Neural cell (in vitro differentiated cells): ENCODE measurements at regions not wholly inside any gene's neighbourhood (a gene's known extent, or its start where the extent isn't known, plus 50 kb on each side); places are given as distances from the start of the nearest gene placed in this dataset.

Source experiments
- H2AFZ ChIP-seq: fragments of 200-600, 300-800 bp; sonication (generic), shearing (Covaris generic); 2 replicates; pipeline ENCODE4 v1.6.0; 2014; ENCODE audit warnings: low read depth, mild to moderate bottlenecking, antibody characterized with exemption, low read length, moderate library complexity
- H3F3A ChIP-seq: fragments of 200-600 bp; shearing (Covaris generic); 2 replicates; pipeline ENCODE4 v1.6.1; 2016; ENCODE audit warnings: mild to moderate bottlenecking, moderate library complexity, mixed read lengths, antibody characterized with exemption, low read length; ENCODE audit not compliant: insufficient read depth, poor library complexity, severe bottlenecking
- H3K27ac ChIP-seq: fragments of 200-600, 300-800 bp; sonication (generic), shearing (Covaris generic); 2 replicates; pipeline ENCODE4 v1.5.1; 2014; ENCODE audit warnings: mild to moderate bottlenecking, low read length, moderate library complexity
- H3K27me3 ChIP-seq: fragments of 300-800, 200-600 bp; sonication (generic), shearing (Covaris generic); 2 replicates; pipeline ENCODE4 v1.6.0; 2014; ENCODE audit warnings: mild to moderate bottlenecking, low read depth, low read length, moderate library complexity; ENCODE audit not compliant: insufficient read depth
- H3K36me3 ChIP-seq: fragments of 300-800, 200-600 bp; sonication (generic), shearing (Covaris generic); 2 replicates; pipeline ENCODE4 v1.5.1; 2014; ENCODE audit warnings: mild to moderate bottlenecking, antibody characterized with exemption, low read length, moderate library complexity; ENCODE audit not compliant: insufficient read depth
- H3K4me2 ChIP-seq: fragments of 300-800, 200-600 bp; sonication (generic), shearing (Covaris generic); 2 replicates; pipeline ENCODE4 v1.6.0; 2014; ENCODE audit warnings: mild to moderate bottlenecking, low read length
- H3K4me3 ChIP-seq: fragments of 300-800, 200-600 bp; sonication (generic), shearing (Covaris generic); 2 replicates; pipeline ENCODE4 v1.5.1; 2014; ENCODE audit warnings: mild to moderate bottlenecking, low read length, moderate library complexity
- H3K79me2 ChIP-seq: fragments of 200-600 bp; shearing (Covaris generic); replicated peaks from 2 replicates; pipeline ENCODE4 v1.6.0; 2014; ENCODE audit warnings: mild to moderate bottlenecking, low read length, moderate library complexity; ENCODE audit not compliant: insufficient read depth
- H3K9ac ChIP-seq: fragments of 300-800, 200-600 bp; sonication (generic), shearing (Covaris generic); 2 replicates; pipeline ENCODE4 v1.6.1; 2016; ENCODE audit warnings: mild to moderate bottlenecking, low read length, mixed read lengths
- H3K9me2 ChIP-seq: fragments of 200-600 bp; shearing (Covaris generic); 2 replicates; pipeline ENCODE4 v1.6.1; 2016; ENCODE audit warnings: mild to moderate bottlenecking, low read length, mixed read lengths; ENCODE audit not compliant: insufficient read depth
- H3K9me3 ChIP-seq: fragments of 200-600, 300-800 bp; sonication (generic), shearing (Covaris generic); 2 replicates; pipeline ENCODE4 v1.6.1; 2016; ENCODE audit warnings: mild to moderate bottlenecking, mixed run types, low read length, moderate library complexity, mixed read lengths
- H4K20me1 ChIP-seq: fragments of 200-600 bp; shearing (Covaris generic); 2 replicates; pipeline ENCODE4 v1.6.1; 2016; ENCODE audit warnings: mild to moderate bottlenecking, mixed run types; ENCODE audit not compliant: insufficient read depth
- CTCF ChIP-seq: fragments of 450-650 bp; IDR thresholded peaks from 2 replicates; pipeline ENCODE4 v1.5.1; 2014; ENCODE audit warnings: antibody characterized with exemption, mild to moderate bottlenecking, moderate library complexity; ENCODE audit not compliant: poor library complexity, severe bottlenecking
- EP300 ChIP-seq: fragments of 450-650 bp; conservative IDR thresholded peaks from 2 replicates; pipeline ENCODE4 v1.6.1; 2014; ENCODE audit warnings: antibody characterized with exemption, mild to moderate bottlenecking, moderate library complexity; ENCODE audit not compliant: poor library complexity, severe bottlenecking
- EZH2 ChIP-seq: fragments of 200-600, 300-800 bp; shearing (Covaris generic), sonication (generic); IDR thresholded peaks from 2 replicates; pipeline ENCODE4 v1.6.1; 2014; ENCODE audit warnings: antibody characterized with exemption, low read length, borderline replicate concordance, mild to moderate bottlenecking; ENCODE audit not compliant: insufficient read depth, poor library complexity, severe bottlenecking
- MXI1 ChIP-seq: fragments of 450-650 bp; conservative IDR thresholded peaks from 2 replicates; pipeline ENCODE4 v1.6.1; 2014; ENCODE audit warnings: antibody characterized with exemption, mild to moderate bottlenecking; ENCODE audit not compliant: poor library complexity, severe bottlenecking
- POLR2AphosphoS5 ChIP-seq: IDR thresholded peaks from 2 replicates; pipeline ENCODE4 v1.6.1; 2012
- RAD21 ChIP-seq: fragments of 450-650 bp; conservative IDR thresholded peaks from 2 replicates; pipeline ENCODE4 v1.6.1; 2014; ENCODE audit warnings: antibody characterized with exemption, mild to moderate bottlenecking, moderate library complexity
- REST ChIP-seq: IDR thresholded peaks from 2 replicates; pipeline ENCODE4 v1.6.1; 2012; ENCODE audit warnings: borderline replicate concordance
- SMC3 ChIP-seq: fragments of 450-650 bp; conservative IDR thresholded peaks from 2 replicates; pipeline ENCODE4 v1.6.1; 2014; ENCODE audit warnings: antibody characterized with exemption, mild to moderate bottlenecking, moderate library complexity; ENCODE audit not compliant: poor library complexity
- TAF1 ChIP-seq: IDR thresholded peaks from 2 replicates; pipeline ENCODE4 v1.6.1; 2012; ENCODE audit warnings: low read depth

- TF ChIP-seq EP300, result no peak
- no peak for TF ChIP-seq RAD21
These were observed 135.3 kb upstream of the LYPLAL1 start (continued) for GRCh38 chr1:219038398-219038797.

- no peak overlapping the region for H2AFZ ChIP-seq
- no peaks in the 10 kb centered on the region for H4K20me1 ChIP-seq
- no peaks in the 10 kb centered on the region for H3K36me3 ChIP-seq
- TF ChIP-seq CTCF (no peak), MXI1 (no peak), EZH2 (no peak), TAF1 (no peak), SMC3 (no peak), POLR2AphosphoS5 (no peak), REST (no peak), RAD21 (no peak), EP300 (no peak)
- no peaks in the 10 kb centered on the region for H3F3A ChIP-seq
- no peaks in the 10 kb centered on the region for H3K9me2 ChIP-seq
- no peak overlapping the region for H3K9ac ChIP-seq
- no peak overlapping the region for H3K4me3 ChIP-seq
- H3K4me2 ChIP-seq, result no peak overlapping the region
- no peak overlapping the region for H3K27ac ChIP-seq
- no peaks in the 10 kb centered on the region for H3K27me3 ChIP-seq
- H3K79me2 ChIP-seq, result no peaks in the 10 kb centered on the region
- no peaks in the 10 kb centered on the region for H3K9me3 ChIP-seq
These were observed 134.5 kb upstream of the LYPLAL1 start for GRCh38 chr1:219039017-219039681.

- H4K20me1 ChIP-seq, result no peaks in the 10 kb centered on the region
- H3K4me3 ChIP-seq, result no peak overlapping the region
- no peak overlapping the region for H3K9ac ChIP-seq
- H3F3A ChIP-seq, result no peaks in the 10 kb centered on the region
- no peaks in the 10 kb centered on the region for H3K27me3 ChIP-seq
- H3K9me3 ChIP-seq, result no peaks in the 10 kb centered on the region
- H3K79me2 ChIP-seq, result no peaks in the 10 kb centered on the region
- no peak for TF ChIP-seq CTCF
- TF ChIP-seq SMC3, result no peak
- TF ChIP-seq MXI1, result no peak
- no peak for TF ChIP-seq RAD21
- no peak for TF ChIP-seq POLR2AphosphoS5
- TF ChIP-seq EZH2, result no peak
- no peak for TF ChIP-seq TAF1
- no peak for TF ChIP-seq EP300
- TF ChIP-seq REST, result no peak
- no peak overlapping the region for H3K27ac ChIP-seq
- no peak overlapping the region for H3K4me2 ChIP-seq
- H3K9me2 ChIP-seq, result no peaks in the 10 kb centered on the region
- no peak overlapping the region for H2AFZ ChIP-seq
- no peaks in the 10 kb centered on the region for H3K36me3 ChIP-seq
These were observed 134.0 kb upstream of the LYPLAL1 start for GRCh38 chr1:219039682-219040154.
